Activated naive CD4-positive, alpha-beta T cell (primary cell): ENCODE measurements at regions not wholly inside any gene's neighbourhood (a gene's known extent, or its start where the extent isn't known, plus 50 kb on each side); places are given as distances from the start of the nearest gene placed in this dataset.

Source experiments
- DNase-seq, 4 experiments: peaks; one replicate each; lab custom pipeline; 2025; lab: John Stamatoyannopoulos, UW

GRCh38 chr20:4600308-4601014 lies 85.8 kb upstream of the PRNP start:
- no peak for DNase-seq

GRCh38 chr20:4597215-4597614 lies 89.0 kb upstream of the PRNP start:
- DNase-seq: no peak

- DNase-seq: no peak
Observed at GRCh38 chr20:4593149-4593525, 93.1 kb upstream of the PRNP start.

GRCh38 chr20:4592316-4593148 lies 93.7 kb upstream of the PRNP start:
- DNase-seq: peak in 3 of 4 experiments; percentile 21 to 60 (median 38)

GRCh38 chr20:4591975-4592315 lies 94.3 kb upstream of the PRNP start:
- no peak for DNase-seq

GRCh38 chr20:4585758-4586157 lies 100.5 kb upstream of the PRNP start:
- DNase-seq: no peak

GRCh38 chr20:4585104-4585753 lies 101.0 kb upstream of the PRNP start:
- no peak for DNase-seq

GRCh38 chr20:4584510-4584909 lies 101.7 kb upstream of the PRNP start:
- DNase-seq: no peak

- no peak for DNase-seq
Observed at GRCh38 chr20:4581838-4582237, 104.4 kb upstream of the PRNP start.

- no peak for DNase-seq
Observed at GRCh38 chr20:4578375-4578774, 107.9 kb upstream of the PRNP start.

- no peak for DNase-seq
Observed at GRCh38 chr20:4574356-4574690, 111.9 kb upstream of the PRNP start.

- DNase-seq: no peak
Observed at GRCh38 chr20:4573564-4574355, 112.5 kb upstream of the PRNP start.

GRCh38 chr20:4571759-4572531 lies 114.3 kb upstream of the PRNP start:
- DNase-seq: no peak

GRCh38 chr20:4569865-4570264 lies 116.4 kb upstream of the PRNP start:
- no peak for DNase-seq

- no peak for DNase-seq
Observed at GRCh38 chr20:4569092-4569491, 117.2 kb upstream of the PRNP start.

- DNase-seq: no peak
Observed at GRCh38 chr20:4568361-4568959, 117.8 kb upstream of the PRNP start.

- DNase-seq: no peak
Observed at GRCh38 chr20:4567170-4567569, 119.1 kb upstream of the PRNP start.

- no peak for DNase-seq
Observed at GRCh38 chr20:4563534-4563933, 122.7 kb upstream of the PRNP start.

- DNase-seq: no peak
Observed at GRCh38 chr20:4563031-4563430, 123.2 kb upstream of the PRNP start.

GRCh38 chr20:4560667-4561066 lies 125.6 kb upstream of the PRNP start:
- no peak for DNase-seq

- no peak for DNase-seq
Observed at GRCh38 chr20:4559906-4560305, 126.3 kb upstream of the PRNP start.
